ENCODE measurements at regions not wholly inside any gene's neighbourhood (a gene's known extent, or its start where the extent isn't known, plus 50 kb on each side); places are given as distances from the start of the nearest gene placed in this dataset.

DNA sequence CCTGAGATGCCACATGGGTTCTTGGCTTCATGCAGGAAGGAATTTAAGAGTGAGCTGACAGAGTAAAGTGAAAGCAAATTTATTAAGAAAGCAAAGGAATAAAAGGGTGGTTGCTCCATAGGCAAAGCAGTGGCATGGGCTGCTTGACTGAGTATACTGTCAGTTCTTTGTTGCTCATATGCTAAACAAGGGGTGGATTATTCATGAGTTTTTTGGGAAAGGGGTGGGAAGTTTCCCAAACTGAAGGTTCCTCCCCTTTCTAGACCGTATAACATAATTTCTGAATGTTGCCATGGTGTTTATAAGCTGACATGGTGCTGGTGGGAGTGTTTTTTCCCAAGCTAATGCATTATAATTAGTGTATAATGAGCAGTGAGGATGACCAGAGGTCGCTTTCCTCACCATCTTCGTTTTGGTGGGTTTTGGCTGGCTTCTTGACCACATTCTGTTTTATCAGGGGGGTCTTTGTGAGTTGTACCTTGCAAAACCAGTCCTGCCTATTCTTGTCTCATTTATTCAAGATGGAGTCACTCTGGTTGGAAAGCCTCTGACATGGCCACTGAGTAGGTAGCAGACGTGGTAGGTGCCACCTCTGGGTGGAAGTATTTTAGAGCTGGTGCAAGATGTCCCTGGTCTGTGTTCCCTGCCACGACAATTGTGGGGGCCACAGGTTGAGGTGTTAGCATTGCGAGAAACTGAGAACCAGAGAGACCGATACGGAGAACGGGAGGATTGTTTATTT is 107.5 kb upstream of the SDK1 start:
- H3K4me3 ChIP-seq (replicated peaks; ENCODE audit: low read depth, low read length) = no peak overlapping the region
- TF ChIP-seq CTCF (IDR thresholded peaks at IDR 0.05; ENCODE audit: low read depth, low read length, missing control alignments) = no peak
- DNase-seq (ENCODE audit: extremely low read depth, low read depth) = no peak

GRCh38 chr7:3194501-3195141 is 106.4 kb upstream of the SDK1 start:
- DNase-seq (ENCODE audit: extremely low read depth, low read depth) = peak; percentile 85
- peak; percentile 28 for TF ChIP-seq CTCF (IDR thresholded peaks at IDR 0.05; ENCODE audit: low read depth, low read length, missing control alignments)
- H3K4me3 ChIP-seq (replicated peaks; ENCODE audit: low read depth, low read length) = no peak overlapping the region

DNA sequence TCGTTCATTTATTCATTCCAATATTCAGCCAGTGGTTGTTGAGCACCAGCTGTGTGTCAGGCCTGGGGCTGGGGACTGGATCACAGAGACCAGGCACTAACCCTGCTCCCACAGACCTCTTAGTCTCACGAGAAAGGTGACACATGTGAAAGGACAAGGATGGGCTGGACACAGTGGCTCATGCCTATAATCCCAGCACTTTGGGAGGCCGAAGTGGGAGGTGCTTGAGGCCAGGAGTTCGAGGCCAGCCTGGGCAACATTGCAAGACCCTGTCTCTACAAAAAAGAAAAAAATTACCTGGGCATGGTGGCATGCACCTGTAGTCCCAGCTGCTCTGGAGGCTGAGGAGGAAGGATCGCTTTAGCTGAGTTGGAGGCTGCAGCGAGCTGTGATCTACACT is 105.9 kb upstream of the SDK1 start:
- H3K4me3 ChIP-seq (replicated peaks; ENCODE audit: low read depth, low read length) = no peak overlapping the region
- DNase-seq (ENCODE audit: extremely low read depth, low read depth) = no peak
- TF ChIP-seq CTCF (IDR thresholded peaks at IDR 0.05; ENCODE audit: low read depth, low read length, missing control alignments) = no peak

GRCh38 chr7:3196629-3197400 is 104.2 kb upstream of the SDK1 start:
- H3K4me3 ChIP-seq (replicated peaks; ENCODE audit: low read depth, low read length) = no peak overlapping the region
- TF ChIP-seq CTCF (IDR thresholded peaks at IDR 0.05; ENCODE audit: low read depth, low read length, missing control alignments) = no peak
- no peak for DNase-seq (ENCODE audit: extremely low read depth, low read depth)

GRCh38 chr7:3197567-3198213 is 103.4 kb upstream of the SDK1 start:
- no peak for TF ChIP-seq CTCF (IDR thresholded peaks at IDR 0.05; ENCODE audit: low read depth, low read length, missing control alignments)
- no peak overlapping the region for H3K4me3 ChIP-seq (replicated peaks; ENCODE audit: low read depth, low read length)
- DNase-seq (ENCODE audit: extremely low read depth, low read depth) = no peak

DNA sequence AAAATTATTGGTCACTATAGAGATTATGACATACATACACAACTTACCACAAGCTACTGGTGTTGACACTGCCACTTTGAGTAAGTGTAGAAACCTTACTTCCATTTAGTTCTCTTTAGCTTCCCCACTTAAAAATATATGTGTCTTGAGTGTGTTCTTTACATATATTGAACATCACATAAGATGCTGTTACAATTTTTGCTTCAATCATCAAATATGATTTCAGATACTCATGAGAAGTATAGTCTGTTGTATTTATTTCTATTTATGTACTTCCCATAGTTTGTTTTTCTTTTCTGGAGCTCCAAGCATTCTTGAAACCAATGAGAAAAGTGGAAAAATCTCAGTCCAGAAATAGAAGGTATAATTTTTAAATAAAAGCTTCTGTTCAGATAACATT is 102.7 kb upstream of the SDK1 start:
- no peak overlapping the region for H3K4me3 ChIP-seq (replicated peaks; ENCODE audit: low read depth, low read length)
- no peak for DNase-seq (ENCODE audit: extremely low read depth, low read depth)
- no peak for TF ChIP-seq CTCF (IDR thresholded peaks at IDR 0.05; ENCODE audit: low read depth, low read length, missing control alignments)

Measured in HFF-Myc (cell line).